GM19238 (cell line): ENCODE measurements at regions not wholly inside any gene's neighbourhood (a gene's known extent, or its start where the extent isn't known, plus 50 kb on each side); places are given as distances from the start of the nearest gene placed in this dataset.

ENCODE experiments used
- DNase-seq: peaks from one replicate; pipeline ENCODE4 v3.0.0; 2011; ENCODE audit warnings: low spot score; ENCODE audit not compliant: insufficient read length

GRCh38 chr15:61682891-61683735 lies 377.1 kb downstream of the VPS13C start:
- no peak for DNase-seq

DNA sequence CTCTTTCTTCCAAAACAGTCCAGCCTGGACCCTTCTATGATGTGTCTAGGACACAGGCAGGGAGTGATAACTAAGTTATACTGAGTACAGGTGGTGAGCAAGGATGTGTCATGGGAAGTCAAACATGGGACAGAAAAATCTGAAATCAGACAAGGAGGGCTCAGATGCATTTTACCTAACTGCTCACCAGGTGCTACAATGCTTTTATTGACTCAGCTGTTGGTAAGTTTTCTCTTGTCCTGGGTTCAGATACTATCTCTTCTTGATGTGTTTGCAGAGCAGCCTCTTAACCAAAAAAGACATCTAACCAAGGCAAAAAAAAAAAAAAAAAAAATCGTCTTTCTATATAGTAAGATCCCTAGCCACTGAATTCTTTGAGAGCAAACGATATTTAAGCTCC lies 378.6 kb downstream of the VPS13C start:
- no peak for DNase-seq

- DNase-seq, result no peak
These were observed 379.2 kb downstream of the VPS13C start for GRCh38 chr15:61681038-61681418.

DNA sequence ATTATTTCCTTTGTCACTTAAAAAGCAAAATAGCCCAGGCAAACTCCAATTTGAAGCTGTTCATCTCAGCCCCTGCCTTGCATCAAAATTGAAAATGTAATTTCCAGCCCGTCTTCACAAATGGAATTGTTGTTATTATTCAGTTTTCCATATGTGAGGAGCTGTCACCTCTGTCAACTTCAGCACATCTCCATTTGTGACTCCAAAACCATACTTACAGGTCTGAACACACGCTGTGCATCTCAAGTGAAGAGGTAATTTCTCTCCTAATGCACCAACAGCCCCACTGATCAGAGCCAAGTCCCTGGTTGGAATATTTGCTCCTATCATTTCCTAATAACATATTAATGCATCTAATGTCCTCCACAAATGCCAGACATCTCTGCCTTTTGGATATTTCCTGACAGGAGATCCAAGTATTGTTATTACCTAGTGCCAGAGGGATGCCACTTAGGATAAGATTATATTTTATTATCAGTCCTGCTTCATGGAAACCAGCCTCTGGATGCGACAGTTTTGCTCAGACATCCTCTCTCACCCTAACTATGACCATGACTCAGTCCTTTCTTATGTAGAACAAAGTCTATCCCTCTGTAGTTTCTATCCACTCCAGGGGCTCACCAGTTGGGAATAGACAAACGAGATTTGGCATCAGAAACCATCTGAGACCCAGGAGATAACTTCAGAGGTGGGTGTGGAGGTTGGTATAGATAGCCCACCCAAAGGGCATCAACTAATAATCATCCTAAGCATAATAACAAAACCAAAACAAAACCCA lies 379.8 kb downstream of the VPS13C start:
- no peak for DNase-seq

DNA sequence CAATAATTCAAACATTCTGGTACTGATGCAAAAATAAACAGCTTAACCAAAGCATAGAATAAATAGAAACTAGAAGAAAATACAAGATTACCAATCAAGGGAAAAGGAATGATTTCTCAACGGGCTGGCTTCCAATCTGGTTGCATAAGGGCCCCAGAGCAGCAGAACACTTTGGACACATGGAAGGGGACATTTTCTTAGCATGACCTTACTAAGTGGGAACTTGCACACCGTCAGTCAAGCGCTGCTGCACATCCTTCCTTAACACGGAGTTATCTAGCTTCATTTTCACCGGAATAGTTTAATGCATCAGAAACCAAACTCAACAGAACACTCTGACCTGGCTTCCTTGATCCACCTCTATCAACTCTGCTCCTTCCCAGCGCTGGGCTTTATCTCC lies 388.5 kb downstream of the VPS13C start:
- no peak for DNase-seq

GRCh38 chr15:61668444-61668843 lies 391.8 kb downstream of the VPS13C start:
- DNase-seq, result no peak

DNA sequence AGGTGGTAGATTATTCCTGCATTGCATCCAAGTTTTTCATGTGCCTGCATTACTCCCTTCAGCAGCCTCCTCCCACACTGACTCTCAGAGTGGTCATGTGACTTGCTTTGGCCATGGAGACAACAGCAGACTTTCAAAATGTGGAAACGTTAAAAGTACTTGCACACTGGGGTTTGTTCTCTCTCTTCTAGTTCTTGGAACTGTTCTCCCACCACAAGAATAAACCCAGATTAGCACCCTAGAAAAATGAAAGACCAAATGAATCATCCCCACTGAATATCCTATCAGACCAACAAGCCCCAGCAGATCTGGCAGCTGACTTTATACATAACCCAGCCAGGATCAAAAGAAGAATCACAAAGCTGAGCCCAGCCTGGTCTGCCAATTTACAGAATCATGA lies 398.5 kb downstream of the VPS13C start:
- no peak for DNase-seq

DNA sequence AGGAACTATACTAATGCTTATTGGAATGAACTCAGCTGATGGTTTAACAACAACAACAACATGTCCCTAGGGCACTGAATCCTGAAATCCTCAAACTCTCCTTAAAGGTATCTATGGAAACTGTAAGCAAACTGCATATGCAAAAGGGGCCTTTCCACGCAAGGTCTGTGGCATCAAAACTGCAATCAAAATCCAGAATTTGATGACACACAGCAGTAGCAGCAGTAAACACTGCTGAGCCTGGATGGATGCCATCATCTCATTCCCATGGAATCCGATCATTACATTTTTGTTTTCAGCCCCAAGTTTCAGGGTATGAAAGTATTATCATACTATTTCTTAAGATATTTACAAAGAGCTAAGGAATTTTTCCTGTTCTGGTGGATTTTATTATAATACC lies 399.7 kb downstream of the VPS13C start:
- DNase-seq, result no peak

- no peak for DNase-seq
These were observed 400.6 kb downstream of the VPS13C start for GRCh38 chr15:61659566-61660190.

DNA sequence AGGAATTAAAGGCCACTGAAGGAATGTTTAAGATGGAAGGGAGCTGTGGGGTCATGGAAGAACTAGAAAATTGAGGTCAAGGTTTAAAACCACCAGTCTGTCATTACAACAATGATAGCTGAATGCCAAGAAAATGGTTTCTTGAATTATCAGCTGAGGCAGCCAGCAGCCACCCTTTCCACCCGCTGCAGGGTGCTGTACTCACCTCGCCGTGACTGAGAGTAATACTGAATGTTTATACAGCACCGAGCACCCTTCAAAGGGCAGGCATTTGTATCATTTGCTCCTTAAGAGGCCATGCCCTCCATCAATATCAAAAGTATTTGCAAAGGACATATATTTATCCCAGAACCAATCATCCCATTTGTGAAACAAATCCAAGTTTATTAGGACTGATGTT lies 402.8 kb downstream of the VPS13C start:
- DNase-seq, result no peak

DNA sequence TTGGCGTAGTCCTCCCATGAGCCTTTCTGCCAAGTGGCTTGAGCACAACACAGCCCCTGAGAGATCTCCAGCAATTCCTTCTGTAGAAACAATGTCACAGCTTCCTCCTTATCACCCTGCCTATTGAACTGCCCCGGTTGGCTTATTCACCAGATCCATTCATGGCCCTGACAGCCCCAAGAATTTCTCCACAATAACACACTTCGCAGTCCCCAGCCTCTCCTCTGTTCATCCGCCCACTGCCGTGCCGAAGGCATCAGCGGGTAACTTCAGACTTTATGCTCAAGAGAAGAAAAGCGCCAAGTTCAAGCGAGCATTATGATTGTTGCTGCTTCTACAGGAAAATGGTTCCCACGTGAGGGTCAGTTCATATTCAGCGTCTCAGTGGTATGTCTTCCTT lies 403.9 kb downstream of the VPS13C start:
- no peak for DNase-seq

DNA sequence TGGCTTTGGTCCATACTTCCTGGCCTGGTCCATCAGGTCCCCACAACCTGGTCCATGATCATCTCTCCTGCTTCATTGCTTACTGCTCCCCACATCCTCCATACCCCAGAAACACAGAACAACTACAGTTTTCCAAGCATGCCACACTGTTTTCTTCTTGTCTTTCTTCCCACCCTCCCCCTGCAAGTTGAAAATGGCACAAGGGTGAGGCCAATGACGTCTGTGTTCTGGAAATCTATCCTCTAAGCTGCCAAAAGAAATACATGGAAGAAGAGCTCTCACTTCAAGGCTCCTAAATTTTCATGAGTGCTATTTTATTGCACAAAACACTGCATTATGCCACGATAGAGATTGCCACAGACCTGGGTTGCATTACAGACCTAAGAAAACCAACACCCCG lies 404.4 kb downstream of the VPS13C start:
- DNase-seq, result no peak

GRCh38 chr15:61654918-61655317 lies 405.3 kb downstream of the VPS13C start:
- DNase-seq, result no peak

DNA sequence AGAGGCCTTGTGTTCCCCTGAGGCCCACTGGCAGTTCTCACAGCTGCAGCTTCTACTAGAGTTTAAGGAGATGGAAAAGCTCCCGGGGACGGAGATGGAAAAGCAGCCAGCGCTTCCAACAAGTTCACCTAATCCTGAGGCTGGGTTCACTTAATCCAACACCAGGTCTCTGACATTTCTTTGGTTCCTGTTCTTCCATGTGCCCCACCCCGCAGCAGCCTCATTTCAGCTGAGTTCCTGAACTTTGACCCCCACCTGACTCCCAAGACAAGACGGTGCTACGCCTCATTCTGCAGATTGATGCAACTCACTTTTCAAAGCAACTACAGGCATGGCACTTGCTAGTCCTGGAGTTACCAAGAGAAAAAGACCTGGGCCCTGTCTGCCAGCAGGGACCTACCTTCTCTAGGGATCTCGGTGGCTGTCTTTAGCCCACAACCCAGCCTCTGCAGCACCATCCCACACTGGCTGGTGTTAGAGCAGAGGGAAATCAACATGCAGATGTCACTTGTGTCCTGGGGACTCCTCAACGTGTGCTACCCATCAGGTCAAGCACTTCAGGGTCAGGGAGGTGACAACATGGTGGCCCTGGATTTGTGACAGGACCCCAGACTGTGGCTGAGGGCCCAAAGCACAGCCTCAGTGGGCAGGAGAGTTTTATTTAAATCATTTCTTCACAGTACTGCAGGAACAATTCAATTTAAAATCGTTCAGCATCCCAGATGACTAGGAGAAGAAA lies 406.1 kb downstream of the VPS13C start:
- DNase-seq, result no peak

GRCh38 chr15:61653110-61653509 lies 407.1 kb downstream of the VPS13C start:
- DNase-seq, result no peak

DNA sequence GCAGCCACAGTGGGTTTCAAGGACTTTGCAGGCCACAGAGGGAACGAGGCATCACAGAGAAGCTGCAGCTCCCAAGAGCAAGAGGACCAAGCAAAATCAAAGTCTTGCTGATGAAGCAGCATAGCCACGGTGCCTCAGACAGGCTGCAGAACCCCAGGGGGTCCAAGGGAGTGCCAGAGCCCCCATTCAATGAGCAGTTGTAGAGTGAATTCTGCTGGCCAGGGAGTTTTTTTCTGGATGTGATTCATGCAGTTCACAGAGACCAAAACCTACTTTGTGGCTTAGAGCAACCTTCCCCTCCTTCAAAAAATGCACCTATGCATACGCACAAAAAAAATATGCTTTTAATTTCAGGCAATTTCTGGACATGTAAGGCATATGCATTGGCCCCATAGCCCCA lies 409.0 kb downstream of the VPS13C start:
- no peak for DNase-seq

DNA sequence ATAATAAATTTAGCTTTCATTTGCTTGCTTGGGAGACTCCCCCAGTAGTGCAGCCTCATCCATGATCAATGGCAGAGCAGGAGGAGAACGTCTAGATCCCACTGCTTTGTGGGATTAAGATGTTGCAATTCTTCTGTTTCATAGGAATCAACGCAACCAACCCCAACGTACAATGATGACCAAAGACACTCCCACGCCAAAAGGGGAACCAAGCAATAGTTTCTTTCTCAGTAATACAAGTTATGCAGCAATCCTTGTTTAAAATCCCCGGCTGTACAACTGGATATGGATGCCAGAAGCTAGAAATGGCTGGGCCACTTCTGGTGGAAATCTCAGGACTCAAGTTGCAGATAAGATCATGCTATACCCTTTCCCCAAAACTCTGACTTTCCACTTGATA lies 411.2 kb downstream of the VPS13C start:
- DNase-seq, result no peak

- no peak for DNase-seq
These were observed 415.4 kb upstream of the RORA start for GRCh38 chr15:61644550-61644949.

DNA sequence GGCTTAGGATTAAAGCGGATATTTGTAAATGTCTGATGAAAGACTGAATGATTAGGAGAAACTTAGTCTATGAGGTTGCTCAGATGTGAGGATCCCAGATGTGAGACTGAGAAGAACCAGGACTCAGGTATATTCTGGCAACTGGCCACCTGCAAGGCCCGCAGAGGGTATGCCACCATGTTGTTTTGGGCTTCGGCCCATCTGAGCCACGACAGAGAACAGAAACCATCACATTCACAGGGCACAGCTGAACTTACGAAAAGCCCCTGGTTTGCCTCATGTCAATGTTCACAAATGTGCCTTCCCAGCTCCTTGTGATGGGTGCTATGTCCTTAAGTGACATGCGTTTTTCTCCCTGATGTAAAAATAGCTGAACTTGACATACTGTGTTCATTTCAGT lies 412.5 kb upstream of the RORA start:
- no peak for DNase-seq

- no peak for DNase-seq
These were observed 411.7 kb upstream of the RORA start for GRCh38 chr15:61640756-61641155.

DNA sequence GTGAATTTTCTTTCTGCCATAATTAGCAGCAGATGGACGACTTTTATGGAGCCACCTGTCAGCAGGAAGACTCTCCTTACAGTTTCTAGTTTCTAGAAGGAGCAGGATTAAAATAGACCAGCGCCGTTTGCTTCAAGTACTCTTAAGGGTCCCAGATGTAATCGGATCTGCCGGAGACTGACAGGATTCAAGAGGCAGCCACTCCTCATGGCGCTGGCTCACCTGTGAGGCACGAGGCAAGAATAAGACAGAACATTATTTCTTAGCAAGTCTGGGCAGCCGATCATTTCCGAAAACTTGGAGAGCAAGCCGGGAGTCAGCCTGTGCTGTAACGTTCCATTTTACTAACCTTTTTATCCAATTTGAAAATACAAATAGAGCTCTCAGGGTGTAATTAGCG lies 410.4 kb upstream of the RORA start:
- DNase-seq, result no peak

DNA sequence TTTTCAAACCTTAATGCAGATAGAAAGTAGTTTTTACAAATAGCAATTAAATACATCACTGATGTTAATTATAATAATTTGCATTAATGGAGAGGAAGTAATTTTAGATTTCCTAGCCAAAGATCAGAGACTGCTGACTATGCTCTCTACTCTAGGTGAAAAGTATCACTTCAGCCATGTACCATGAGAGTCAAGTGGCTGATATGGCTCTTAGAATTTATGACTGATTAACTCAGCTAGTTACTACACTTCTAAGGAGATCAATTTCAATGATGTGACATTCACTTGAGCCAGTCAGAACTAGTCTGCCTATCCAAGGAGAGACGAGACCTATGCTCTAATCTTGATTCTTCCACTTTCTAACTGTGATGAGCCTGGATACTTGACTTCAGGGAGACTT lies 405.7 kb upstream of the RORA start:
- no peak for DNase-seq
